ENCODE measurements at regions not wholly inside any gene's neighbourhood (a gene's known extent, or its start where the extent isn't known, plus 50 kb on each side); places are given as distances from the start of the nearest gene placed in this dataset.

DNA sequence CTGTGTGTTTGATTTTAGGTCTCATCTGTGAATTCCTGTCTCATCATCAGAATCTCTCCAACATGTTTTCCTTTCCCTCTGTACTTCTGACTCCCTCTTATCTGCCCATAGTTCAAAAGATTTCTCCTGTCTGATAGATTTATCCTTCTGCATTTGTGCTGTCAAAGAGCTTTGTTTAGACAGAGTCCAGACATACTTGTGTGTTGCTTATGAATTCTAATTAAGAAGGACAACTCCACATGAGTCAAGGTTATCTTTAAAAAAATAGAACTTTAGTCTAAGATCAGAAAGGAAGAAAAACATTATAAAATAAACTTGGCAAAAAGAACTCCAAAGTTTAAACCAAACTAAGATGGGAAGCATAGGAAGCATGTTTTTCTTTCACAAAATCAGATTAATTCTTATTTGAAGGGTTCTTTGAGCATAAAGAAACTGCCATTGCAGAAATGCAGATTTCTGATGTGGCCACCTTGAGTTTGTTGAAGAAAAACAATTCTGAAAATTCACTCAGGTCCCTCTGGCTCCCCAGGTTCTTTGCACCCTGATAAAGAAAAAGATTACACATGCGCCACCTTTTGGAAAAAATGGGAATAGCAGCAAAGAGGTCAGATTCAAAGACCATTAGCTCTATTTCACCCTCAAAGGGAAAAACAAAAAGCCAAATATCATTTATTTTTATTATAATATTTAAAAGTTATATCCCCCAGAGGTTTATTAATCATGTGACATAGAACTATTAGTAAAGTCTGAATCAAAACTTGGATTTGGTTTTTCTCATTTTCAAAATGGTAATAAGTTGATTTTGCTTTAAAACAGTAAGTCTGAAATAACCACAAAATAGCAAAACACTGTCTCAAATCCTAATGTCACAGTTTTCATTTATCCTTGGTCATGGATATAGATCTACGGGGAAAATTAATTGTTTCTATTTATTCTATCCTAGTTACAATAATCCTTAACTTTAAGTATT, 143.7 kb upstream of the DCN start:
- DNase-seq, result peak; percentile 65

DNA sequence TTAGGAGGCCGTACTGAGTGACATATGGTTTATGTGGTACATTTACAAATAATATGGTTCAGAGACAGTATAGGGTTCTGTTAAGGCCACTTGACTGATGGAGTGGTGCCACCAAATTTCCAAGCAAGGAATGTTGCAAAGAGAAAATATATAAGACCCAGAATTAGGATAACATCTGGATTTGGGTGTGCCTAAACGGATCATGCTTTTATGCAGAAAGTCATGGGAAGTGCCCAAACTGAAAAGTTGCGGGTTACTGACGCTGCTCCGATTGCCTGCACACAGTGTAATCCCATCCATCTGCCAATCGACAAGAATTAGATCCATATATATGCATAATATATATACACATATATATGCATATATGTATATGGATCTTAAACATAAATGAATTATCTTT, 138.4 kb upstream of the DCN start:
- no peak for DNase-seq

DNA sequence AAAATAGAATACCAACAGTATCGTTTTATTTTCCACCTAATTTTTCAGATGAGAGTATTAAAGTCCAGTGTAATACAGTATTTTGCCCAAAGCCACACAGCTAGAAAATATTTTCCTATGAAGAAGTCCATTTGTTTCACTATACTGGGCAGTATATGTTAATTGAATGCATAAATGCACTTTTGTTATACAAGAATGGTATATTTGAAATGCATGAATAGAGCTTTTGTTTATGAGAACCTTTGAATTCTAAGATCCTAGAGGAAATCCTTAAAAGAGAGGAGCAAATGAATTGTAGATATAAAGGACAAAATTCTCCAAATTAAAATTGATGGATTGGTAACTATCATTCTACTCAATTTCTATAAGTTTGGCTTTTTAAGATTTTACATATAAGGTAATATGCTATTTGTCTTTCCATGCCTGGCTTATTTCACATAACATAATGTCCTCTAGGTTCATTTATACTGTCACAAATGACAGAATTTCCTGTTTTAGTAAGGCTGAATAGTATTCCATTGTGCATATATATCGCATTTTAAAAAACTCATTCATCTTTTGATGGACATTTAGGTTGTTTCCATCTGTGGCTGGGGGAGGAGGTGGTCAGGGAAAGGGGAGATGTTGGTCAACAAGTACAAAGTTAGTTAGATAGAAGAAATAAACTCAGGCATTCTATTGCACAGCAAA, 136.6 kb upstream of the DCN start:
- no peak for DNase-seq

DNA sequence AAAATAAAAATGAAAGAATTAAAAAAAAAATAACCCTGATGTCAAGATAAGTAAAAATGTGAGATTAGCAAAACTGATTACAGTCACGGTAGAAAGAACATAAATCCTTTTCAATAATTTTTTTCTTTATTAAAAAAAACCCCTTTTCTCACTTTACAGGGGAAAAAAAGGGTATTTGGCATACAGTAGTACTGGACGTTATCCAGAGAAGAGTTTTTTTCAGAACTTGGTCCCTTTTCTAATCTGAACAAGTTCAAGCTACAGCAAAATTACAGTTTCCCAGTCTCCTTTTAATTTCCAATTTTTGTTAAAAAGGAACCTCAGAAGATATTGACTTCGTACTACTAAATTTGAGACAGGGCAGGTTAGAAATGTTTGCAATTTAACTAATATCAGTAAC, 134.7 kb upstream of the DCN start:
- DNase-seq, result no peak

DNA sequence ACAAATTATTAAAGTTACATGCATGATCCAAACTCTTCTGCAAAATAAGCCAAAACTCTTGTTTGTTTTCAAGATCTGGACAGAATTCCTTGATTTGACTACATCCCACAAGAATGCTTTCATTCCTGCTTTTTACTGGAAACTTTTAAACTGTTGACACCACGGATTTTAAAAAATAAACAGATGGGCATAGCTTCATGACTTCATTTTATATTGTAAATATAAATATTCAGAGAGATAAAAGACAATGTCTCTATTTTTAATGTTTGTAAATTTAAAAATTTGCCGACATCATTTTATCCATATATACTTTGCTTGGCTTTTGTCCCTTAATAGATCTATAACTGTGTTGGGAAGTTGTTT, 134.3 kb upstream of the DCN start:
- DNase-seq, result no peak

DNA sequence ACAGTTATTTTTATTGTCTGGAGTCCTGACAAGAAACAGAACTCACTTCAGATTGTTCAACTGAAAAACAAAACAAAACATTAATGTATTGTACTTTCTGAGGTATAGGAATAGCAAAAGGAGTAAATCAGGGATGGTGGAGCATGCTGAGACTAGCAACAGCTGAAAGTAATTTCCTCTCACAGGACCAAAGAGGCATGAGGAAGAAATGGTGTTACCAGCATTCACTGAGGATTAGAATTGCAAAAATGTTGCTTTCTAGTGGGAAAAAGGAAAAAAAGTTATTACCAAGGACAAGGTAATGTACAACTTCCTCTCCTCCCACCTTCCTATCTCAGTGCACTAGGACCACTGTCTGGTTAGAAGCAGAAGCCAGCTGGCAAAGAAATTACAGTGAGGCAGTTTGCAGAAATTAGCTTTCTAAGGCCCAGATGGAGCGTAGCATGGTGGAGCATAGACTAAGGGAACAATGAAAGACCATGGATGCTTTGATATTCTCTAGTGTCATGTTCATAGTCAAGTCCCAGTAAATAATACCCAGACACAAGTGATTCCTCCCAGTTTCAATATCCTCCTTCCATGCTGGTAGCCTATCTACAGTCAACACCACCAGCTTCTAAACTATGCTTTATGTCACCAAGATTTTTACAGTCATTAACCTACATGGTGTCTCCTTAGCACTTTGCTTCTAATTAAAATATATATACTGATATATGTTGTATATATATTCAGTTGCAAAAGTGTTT, 133.7 kb upstream of the DCN start:
- DNase-seq, result peak; percentile 9

DNA sequence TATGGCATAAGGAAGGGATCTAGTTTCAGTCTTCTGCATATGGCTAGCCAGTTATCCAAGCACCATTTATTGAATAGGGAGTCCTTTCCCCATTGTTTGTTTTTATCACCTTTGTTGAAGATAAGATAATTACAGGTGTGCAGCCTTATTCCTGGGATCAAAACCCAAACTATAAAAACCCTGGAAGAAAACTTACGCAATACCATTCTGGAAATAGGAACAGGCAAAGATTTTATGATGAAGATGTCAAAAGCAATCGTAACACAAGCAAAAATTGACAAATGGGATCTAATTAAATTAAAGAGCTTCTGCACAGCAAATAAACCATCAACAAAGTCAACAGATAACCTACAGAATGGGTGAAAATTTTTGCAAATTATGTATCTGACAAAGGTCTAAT, 128.5 kb upstream of the DCN start:
- peak; percentile 77 for DNase-seq

DNA sequence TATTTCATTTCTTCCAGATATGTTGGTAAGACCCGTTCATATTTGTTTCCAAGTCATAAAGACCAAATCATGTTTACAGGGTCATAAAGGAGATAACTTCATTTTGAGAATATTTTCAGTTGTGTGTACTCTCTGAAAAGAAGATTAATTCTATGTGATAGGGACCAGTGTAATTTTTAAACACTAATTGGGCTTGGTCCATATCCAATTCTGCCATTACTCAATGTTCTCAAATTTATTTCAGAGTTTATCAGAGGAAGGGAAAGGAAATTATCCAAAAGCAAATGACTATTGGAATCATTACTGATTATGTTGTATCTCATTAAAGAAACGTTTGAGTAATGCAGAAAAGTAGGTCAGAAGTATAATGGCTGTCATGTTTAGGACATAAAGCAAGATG, 126.8 kb upstream of the DCN start:
- no peak for DNase-seq

DNA sequence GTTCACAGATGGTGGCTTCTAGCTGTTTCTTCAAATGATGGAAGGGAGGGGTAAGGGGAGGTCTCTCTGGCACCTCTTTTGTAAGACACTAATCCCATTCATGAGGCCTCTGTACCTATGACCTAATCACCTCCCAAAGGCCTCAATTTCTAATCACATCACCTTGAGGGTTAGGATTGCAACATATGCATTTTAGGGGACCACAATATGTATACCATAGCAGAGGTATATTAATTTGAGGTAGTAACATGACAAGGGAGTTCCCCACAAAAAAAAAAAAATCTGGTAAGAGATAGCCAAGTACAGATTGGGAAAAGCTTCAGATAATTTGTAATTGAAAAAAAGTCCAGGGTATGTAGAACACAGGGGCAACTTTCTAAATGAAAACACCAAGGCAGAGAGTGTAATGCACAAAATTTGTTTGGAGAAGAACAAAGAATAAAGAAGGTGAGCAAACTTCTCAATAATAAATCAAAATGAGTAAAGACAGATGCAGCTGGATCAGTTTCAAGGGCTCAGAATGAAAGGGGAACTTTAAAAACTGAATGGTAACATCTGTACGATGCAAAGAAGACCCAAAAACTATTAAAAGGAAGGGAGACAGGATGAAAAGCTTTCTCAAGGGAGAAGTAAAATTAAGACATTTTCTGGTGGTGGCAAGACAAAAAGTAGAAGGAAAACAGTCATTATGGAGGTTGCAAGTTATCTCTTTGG, 125.5 kb upstream of the DCN start:
- DNase-seq, result peak; percentile 20

DNA sequence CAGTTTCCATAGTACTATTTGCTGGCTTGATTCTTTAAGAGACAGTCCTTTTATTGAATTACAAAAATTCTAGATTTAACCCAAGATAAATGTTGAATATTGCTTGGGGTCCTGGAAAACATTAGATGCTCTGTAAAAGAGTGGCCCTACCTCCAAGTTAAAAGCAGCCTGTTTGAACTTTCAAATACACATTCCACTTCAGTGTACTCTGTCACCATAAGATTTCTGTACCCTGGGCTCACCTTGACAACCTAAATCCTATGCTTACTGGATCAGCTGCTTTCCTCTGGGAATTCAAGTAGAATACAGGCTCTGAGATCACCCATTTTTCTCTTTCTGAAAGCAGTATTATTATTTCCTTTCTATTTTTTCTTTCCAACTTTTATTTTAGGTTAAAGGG, 107.7 kb upstream of the DCN start:
- DNase-seq, result no peak

DNA sequence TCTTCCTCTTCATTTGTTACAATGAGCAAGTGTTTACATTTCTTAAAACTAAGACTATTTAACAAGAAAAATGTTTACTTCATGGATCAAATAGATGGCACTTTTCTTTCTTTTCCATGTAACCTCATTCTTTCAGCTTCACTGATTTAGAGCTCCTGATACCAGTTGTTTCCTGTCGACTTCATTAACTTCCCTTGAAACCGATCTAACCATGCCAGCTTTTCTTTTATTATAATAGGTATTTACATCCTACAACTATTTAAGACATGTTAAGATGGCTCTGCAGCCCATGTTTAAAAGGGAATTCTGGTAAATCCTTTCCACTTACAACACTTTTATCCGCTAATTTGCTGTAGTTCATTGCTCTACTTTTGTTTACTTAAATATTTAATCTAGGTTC, 107.3 kb upstream of the DCN start:
- DNase-seq, result peak; percentile 10

DNA sequence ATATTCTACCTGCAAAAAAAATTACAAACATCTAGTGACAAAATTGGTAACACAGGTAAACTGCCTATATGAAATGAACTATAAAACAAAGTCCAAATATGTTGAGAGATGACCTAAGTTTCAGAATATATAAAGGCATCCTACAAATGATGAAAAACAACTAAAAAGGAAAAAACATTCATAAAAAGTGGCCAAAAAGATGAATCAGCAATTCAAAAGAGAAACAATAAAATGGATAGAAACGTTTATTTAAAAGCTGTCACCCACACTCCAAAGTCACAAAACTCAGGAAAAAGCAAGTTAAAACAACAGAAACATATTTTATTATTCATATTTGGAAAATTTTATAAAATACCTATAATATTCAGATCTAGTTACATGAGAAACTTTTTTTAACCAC, 106.5 kb upstream of the DCN start:
- DNase-seq, result no peak

DNA sequence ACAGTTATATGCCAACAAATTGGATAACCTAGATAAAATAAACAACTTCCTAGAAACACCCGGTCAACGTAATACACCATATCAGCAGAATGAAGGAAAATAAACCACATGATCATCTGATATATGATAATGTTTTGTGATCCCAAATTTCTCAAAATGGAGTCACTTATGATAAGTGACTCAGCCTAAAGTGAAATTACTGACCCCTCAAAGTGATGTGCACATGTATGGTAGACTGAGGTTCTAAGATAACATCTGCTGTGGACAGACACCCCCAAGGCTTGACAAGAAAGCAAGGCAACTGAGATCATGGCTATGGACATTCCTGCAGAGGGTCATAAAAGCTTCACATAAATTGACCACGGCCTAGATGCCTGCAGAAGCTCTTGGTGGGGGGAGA, 105.1 kb upstream of the DCN start:
- no peak for DNase-seq

DNA sequence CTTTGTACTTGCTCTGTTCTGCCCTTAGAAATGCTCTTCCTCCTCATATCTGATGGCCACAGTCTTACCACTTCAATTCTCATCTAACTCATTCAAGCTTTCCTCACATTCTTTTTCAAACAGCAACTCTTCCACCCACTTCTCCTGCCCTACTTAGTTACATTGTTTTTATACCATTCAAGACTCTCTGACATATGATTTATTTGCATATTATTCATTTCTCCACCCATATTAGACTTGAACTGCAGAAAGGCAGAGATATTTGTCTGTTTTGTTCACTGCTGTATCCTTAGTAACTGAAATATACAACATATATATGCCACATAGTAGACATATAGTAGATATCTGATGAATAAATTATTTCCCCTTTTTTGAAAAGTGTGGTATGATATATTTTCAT, 95.5 kb upstream of the DCN start:
- DNase-seq, result no peak

DNA sequence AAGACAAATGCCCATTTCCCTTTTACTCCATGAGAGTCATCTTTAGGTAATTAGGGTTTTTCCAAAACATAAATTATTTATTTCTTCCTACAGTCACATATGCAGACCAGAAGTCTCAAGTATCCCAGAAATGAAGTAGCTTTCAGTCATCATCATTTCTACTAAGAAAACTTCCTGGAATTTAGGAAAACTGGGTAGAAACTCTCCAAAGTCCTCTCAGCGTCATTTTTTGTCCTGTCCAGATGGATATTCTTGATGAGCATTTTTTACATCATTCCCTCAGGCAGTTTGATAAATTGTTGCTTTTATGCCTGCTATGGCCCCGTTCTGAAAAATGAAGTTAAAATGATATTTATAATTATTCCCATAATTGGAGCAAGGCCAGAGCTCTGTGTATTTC, 93.9 kb upstream of the DCN start:
- DNase-seq, result no peak

DNA sequence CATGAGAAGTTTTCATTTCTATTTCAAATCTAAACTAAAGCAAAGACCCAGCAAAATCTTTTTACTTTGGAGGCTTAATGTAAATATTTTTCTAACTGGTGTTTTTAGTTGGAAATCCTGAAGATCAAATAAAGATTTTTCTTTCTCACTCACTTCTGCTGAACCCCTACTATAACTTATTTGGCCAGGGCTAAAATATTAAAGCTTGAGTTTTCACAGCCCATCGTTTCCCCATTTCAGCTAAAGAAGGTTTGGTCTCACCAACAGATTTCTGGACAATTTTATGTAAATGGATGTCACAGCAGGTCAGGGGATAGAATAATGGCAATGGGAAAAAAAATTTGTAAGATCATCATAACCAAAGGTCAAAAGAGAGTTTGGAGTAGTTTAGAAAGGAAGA, 92.7 kb upstream of the DCN start:
- no peak for DNase-seq

DNA sequence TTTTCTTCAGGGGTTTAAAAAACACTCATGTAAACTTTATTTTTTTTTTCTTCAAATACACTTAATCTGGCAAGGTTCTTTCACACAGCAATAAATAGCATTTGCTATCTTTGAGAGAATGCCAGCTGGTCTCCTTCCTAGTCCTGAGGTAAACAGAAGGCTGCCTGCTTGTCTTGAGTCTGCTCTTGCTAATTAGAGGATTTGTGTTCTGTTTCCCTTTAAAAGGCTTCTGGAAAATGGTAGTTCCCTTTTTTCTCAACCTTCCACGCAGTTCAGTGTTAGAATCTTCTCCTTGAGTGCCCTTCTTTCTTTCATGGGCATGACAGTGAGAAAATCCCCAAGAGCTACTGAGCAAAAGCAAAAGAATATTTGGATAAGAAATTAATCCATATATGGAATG, 92.3 kb upstream of the DCN start:
- peak; percentile 35 for DNase-seq

DNA sequence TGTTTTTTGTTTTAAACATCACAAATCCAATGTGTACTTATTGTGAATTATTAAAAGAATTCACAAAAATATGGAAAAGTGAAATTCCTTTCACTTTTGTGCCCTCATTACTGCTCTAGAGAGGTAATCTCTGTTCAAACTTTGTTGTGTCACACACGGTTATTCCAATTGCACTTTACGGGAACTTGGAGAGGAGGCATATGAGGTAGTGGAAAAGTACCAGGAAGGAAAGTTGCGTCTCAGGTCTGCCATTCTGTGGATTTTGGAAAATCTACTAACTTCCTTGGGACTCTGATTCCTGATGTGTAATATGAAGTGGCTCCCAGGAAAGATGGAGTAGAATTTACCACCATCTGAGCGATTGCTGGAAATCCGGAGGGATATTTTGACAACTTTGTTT, 90.9 kb upstream of the DCN start:
- no peak for DNase-seq

DNA sequence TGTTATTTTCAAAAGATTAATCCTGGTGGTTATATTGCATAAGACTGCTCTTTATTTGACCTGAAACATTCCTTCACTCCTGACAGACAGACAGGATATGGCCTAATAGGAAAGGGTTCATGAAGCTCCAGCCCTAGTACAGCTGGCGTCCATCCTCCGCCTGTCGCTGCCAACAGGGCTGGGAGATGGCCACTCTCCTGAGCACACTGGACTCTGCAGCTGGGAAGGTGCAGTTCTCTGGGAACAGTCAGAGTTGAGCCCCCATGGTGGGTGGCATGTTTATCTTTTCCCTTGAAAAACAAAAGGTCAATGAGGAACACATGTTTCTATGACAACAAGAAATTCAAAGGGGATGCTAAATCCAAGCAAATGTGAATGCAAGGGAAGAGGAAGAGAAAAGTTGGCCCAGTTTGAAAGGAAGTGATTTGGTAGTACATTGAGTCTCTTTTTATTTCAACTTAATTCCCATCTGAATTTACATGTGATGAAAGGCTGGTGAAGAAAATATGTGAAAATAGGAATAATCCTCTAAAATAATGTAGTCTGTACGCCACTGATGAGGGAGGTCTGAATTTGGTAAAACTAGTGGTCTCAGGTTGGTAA, 89.9 kb upstream of the DCN start:
- peak; percentile 7 for DNase-seq

DNA sequence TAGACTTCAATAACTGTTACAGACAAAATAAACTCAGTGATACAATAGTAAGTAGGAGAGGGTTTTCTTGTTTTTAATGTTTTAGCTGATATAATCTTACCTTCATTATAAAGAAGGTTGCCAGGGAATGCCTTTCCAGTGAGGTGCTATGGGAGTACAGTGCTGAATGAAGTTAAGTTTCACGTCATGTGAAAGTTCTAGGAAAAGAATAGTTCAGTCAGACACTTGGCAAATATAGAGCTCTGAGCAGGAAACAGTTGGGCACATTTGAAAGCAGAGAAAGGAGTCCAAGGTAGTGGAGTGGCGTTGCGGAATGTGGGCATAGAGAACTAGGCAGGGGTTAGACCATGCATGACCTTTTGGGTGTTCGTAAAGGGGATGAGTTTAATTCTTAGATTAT, 88.6 kb upstream of the DCN start:
- no peak for DNase-seq

DNA sequence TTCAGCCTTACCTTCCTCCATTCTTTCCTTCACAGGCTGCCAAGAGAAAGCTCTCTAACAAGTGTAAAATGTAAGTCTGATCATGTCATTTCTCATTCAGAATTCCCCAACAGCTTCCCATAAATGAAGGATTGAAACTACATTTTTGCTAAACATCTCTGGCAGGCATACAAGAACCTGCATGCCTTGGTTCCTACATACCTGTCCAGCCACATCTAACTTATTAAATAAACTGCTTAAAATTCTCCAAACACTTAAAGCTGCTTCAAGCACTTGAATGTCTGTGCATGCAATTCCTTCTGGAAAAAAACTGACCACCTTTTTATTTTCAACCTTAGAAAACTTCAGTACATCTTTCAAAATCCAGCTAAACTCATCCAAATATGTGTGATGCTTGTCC, 84.4 kb upstream of the DCN start:
- DNase-seq, result no peak

DNA sequence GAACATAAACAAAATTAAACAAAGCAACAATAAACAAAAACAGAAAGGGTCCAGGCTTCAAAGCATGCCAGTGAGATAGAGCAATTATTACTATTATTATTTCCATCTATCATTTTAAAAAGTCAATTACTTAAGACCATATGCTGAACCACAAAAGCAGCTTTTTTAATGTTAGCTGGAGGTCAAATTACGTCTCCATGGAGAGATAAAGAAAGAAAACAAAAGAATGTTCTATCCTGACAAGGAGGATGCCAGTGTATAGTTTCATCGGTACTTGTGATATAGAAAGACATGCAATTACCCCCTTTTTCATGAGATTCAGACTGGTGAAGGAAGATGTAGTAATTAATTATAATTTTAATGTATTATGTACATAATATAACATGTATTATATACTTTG, 81.6 kb upstream of the DCN start:
- peak; percentile 46 for DNase-seq
